ENCODE measurements at regions not wholly inside any gene's neighbourhood (a gene's known extent, or its start where the extent isn't known, plus 50 kb on each side); places are given as distances from the start of the nearest gene placed in this dataset.

DNA sequence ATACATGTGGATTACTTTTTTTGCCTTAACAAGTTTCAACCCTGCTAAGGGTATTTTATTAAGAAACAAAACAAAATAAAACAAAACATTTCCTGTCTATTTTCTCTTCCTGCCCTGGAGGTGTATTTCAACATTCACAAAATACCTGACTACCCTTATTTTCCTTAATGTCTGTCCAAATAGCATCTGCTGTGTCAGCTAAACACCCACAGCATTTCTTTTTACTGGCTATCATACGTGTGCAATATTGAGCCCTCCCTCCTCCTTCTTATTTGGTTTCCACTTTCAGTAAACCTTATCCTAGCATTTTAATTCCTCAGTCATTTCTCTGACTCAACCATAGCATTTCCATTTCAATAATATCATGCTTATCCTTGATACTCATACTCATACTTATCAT lies 1420.0 kb upstream of the ZEB2 start:
- H3K4me1 ChIP-seq (ENCODE audit: control insufficient read depth, insufficient read depth, low read length): no peaks in the 10 kb centered on the region
- no peak overlapping the region for H3K9ac ChIP-seq (ENCODE audit: low read length)
- H3K36me3 ChIP-seq (ENCODE audit: control insufficient read depth, insufficient read depth, low read length): no peaks in the 10 kb centered on the region
- no peaks in the 10 kb centered on the region for H3K27me3 ChIP-seq (ENCODE audit: control insufficient read depth, insufficient read depth, low read length)
- no peak overlapping the region for H3K4me3 ChIP-seq (ENCODE audit: low read length)
- no peak overlapping the region for H3K27ac ChIP-seq (ENCODE audit: low read depth, low read length)

GRCh38 chr2:145935016-145935415 lies 1415.1 kb upstream of the ZEB2 start:
- Histone ChIP-seq H3K27me3 (ENCODE audit: control insufficient read depth, insufficient read depth, low read length) (no peaks in the 10 kb centered on the region), H3K9ac (ENCODE audit: low read length) (no peak overlapping the region), H3K4me1 (ENCODE audit: control insufficient read depth, insufficient read depth, low read length) (no peaks in the 10 kb centered on the region), H3K27ac (ENCODE audit: low read depth, low read length) (no peak overlapping the region), H3K36me3 (ENCODE audit: control insufficient read depth, insufficient read depth, low read length) (no peaks in the 10 kb centered on the region), H3K4me3 (ENCODE audit: low read length) (no peak overlapping the region)

- Histone ChIP-seq H3K4me3 (ENCODE audit: low read length) (no peak overlapping the region), H3K36me3 (ENCODE audit: control insufficient read depth, insufficient read depth, low read length) (no peaks in the 10 kb centered on the region), H3K27ac (ENCODE audit: low read depth, low read length) (no peak overlapping the region), H3K4me1 (ENCODE audit: control insufficient read depth, insufficient read depth, low read length) (no peaks in the 10 kb centered on the region), H3K9ac (ENCODE audit: low read length) (no peak overlapping the region), H3K27me3 (ENCODE audit: control insufficient read depth, insufficient read depth, low read length) (no peaks in the 10 kb centered on the region)
Observed at GRCh38 chr2:145931781-145932395, 1412.0 kb upstream of the ZEB2 start.

DNA sequence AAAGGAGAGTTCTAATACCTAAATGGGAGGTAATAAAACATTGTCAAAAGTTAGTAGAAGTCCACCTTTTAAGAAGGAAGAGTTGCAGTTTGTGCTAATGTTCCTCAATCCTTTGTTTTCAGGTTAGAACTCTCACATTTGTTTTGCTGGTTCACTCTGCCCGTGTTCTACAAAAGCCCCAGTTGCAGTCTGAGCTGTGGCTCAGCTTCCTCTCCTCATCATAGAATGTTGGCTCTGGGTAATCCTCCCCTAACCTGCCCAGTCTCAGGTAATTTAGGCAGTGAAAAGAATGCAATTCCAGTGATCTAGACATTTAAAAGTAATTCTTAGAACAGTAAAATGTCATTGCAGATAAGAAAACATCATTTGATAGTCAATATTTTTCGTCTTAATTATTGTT lies 1410.4 kb upstream of the ZEB2 start:
- Histone ChIP-seq H3K27ac (ENCODE audit: low read depth, low read length) (no peak overlapping the region), H3K27me3 (ENCODE audit: control insufficient read depth, insufficient read depth, low read length) (no peaks in the 10 kb centered on the region), H3K36me3 (ENCODE audit: control insufficient read depth, insufficient read depth, low read length) (no peaks in the 10 kb centered on the region)

GRCh38 chr2:145927131-145927950 lies 1407.4 kb upstream of the ZEB2 start:
- Histone ChIP-seq H3K9ac (ENCODE audit: low read length) (no peak overlapping the region), H3K36me3 (ENCODE audit: control insufficient read depth, insufficient read depth, low read length) (no peaks in the 10 kb centered on the region), H3K4me1 (ENCODE audit: control insufficient read depth, insufficient read depth, low read length) (no peaks in the 10 kb centered on the region), H3K4me3 (ENCODE audit: low read length) (no peak overlapping the region), H3K27me3 (ENCODE audit: control insufficient read depth, insufficient read depth, low read length) (no peaks in the 10 kb centered on the region), H3K27ac (ENCODE audit: low read depth, low read length) (no peak overlapping the region)

More for the DNA sequence above, 1410.4 kb upstream of the ZEB2 start:
- no peak overlapping the region for H3K9ac ChIP-seq (ENCODE audit: low read length)
- H3K4me1 ChIP-seq (ENCODE audit: control insufficient read depth, insufficient read depth, low read length): no peaks in the 10 kb centered on the region
- no peak overlapping the region for H3K4me3 ChIP-seq (ENCODE audit: low read length)

DNA sequence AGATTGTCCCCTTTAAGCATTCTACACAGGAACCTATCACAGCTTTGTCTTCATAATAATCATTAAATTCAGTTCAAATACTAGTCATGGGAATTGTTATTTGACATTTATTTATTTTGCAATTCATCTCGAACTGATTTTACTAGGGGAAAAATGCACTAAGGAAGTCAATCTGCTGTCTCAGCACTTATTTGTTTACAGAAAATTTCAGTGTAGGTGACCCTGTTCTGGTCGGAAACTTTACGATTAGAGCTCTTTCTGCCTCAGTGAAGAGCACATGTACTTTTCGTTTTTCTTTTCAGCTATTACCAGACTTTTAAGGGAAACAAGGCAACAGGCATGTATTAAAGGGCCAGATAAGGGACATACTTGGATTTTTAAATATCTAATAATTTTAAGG lies 1405.7 kb upstream of the ZEB2 start:
- Histone ChIP-seq H3K9ac (ENCODE audit: low read length) (no peak overlapping the region), H3K27me3 (ENCODE audit: control insufficient read depth, insufficient read depth, low read length) (no peaks in the 10 kb centered on the region), H3K4me1 (ENCODE audit: control insufficient read depth, insufficient read depth, low read length) (no peaks in the 10 kb centered on the region), H3K27ac (ENCODE audit: low read depth, low read length) (no peak overlapping the region), H3K4me3 (ENCODE audit: low read length) (no peak overlapping the region), H3K36me3 (ENCODE audit: control insufficient read depth, insufficient read depth, low read length) (no peaks in the 10 kb centered on the region)

- H3K36me3 ChIP-seq (ENCODE audit: control insufficient read depth, insufficient read depth, low read length): no peaks in the 10 kb centered on the region
- H3K27ac ChIP-seq (ENCODE audit: low read depth, low read length): no peak overlapping the region
- no peak overlapping the region for H3K9ac ChIP-seq (ENCODE audit: low read length)
- H3K27me3 ChIP-seq (ENCODE audit: control insufficient read depth, insufficient read depth, low read length): no peaks in the 10 kb centered on the region
- H3K4me1 ChIP-seq (ENCODE audit: control insufficient read depth, insufficient read depth, low read length): no peaks in the 10 kb centered on the region
- no peak overlapping the region for H3K4me3 ChIP-seq (ENCODE audit: low read length)
Observed at GRCh38 chr2:145919477-145919876, 1399.6 kb upstream of the ZEB2 start.

DNA sequence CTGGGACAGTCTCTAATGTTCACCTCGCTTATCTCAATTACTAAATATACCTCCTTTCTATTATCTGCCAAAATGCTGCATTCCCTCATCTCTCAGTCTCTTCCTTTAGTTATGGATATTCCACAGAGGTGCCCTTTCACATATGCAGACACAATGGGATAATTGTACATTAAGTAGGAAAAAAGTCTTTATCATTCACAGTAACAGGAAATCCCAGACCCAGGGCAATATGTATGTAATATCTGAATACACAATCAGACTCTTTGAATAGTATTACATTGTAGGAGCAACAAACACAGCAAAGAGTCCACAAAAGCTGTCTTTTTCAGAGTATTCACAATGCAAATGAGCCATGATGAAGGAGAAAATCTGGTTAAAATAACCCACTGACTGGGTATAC lies 1399.0 kb upstream of the ZEB2 start:
- Histone ChIP-seq H3K27ac (ENCODE audit: low read depth, low read length) (no peak overlapping the region), H3K4me1 (ENCODE audit: control insufficient read depth, insufficient read depth, low read length) (no peaks in the 10 kb centered on the region), H3K36me3 (ENCODE audit: control insufficient read depth, insufficient read depth, low read length) (no peaks in the 10 kb centered on the region), H3K27me3 (ENCODE audit: control insufficient read depth, insufficient read depth, low read length) (no peaks in the 10 kb centered on the region), H3K4me3 (ENCODE audit: low read length) (no peak overlapping the region), H3K9ac (ENCODE audit: low read length) (no peak overlapping the region)

DNA sequence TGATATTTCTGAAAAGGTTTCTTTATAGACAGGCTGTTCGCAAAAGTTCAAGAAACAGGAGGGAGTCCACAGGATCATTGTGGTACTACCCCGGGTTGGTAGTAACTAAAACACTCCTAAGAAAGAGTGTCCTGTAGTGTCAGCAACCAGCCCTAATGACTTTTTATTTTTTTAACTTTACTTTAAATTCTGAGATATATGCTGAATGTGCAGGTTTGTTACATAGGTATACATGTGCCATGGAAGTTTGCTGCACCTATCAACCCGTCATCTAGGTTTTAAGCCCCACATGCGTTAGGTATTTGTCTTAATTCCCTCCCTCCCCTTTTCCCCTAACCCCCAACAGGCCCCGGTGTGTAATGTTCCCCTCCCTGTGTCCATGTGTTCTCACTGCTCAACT lies 1396.9 kb upstream of the ZEB2 start:
- H3K4me1 ChIP-seq (ENCODE audit: control insufficient read depth, insufficient read depth, low read length): no peaks in the 10 kb centered on the region
- H3K36me3 ChIP-seq (ENCODE audit: control insufficient read depth, insufficient read depth, low read length): no peaks in the 10 kb centered on the region
- H3K27me3 ChIP-seq (ENCODE audit: control insufficient read depth, insufficient read depth, low read length): no peaks in the 10 kb centered on the region
- H3K4me3 ChIP-seq (ENCODE audit: low read length): no peak overlapping the region
- H3K27ac ChIP-seq (ENCODE audit: low read depth, low read length): no peak overlapping the region
- no peak overlapping the region for H3K9ac ChIP-seq (ENCODE audit: low read length)

GRCh38 chr2:145914716-145915115 lies 1394.8 kb upstream of the ZEB2 start:
- Histone ChIP-seq H3K4me1 (ENCODE audit: control insufficient read depth, insufficient read depth, low read length) (no peaks in the 10 kb centered on the region), H3K36me3 (ENCODE audit: control insufficient read depth, insufficient read depth, low read length) (no peaks in the 10 kb centered on the region), H3K27me3 (ENCODE audit: control insufficient read depth, insufficient read depth, low read length) (no peaks in the 10 kb centered on the region), H3K27ac (ENCODE audit: low read depth, low read length) (no peak overlapping the region), H3K9ac (ENCODE audit: low read length) (no peak overlapping the region), H3K4me3 (ENCODE audit: low read length) (no peak overlapping the region)

DNA sequence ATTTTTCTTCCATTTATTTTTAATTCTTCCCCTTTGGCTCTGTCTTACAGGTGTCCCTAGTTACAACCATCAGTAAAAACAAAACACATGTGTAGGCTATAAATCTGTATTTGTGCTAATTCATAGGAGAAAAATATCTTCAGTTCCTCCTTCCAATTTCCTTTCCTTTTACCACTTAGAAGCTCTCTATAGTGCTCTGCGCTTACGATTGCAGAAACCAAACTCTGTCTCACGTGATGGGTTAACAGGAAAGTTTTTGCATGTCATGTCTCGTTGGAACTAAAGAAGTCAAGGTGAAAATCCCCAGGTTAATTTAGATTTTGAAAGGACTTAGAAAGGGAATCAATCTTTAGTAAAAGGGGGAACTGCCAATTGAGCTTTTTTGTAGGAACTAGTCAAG lies 1390.5 kb upstream of the ZEB2 start:
- Histone ChIP-seq H3K36me3 (ENCODE audit: control insufficient read depth, insufficient read depth, low read length) (no peaks in the 10 kb centered on the region), H3K4me3 (ENCODE audit: low read length) (no peak overlapping the region), H3K27ac (ENCODE audit: low read depth, low read length) (no peak overlapping the region), H3K9ac (ENCODE audit: low read length) (no peak overlapping the region), H3K4me1 (ENCODE audit: control insufficient read depth, insufficient read depth, low read length) (no peaks in the 10 kb centered on the region), H3K27me3 (ENCODE audit: control insufficient read depth, insufficient read depth, low read length) (no peaks in the 10 kb centered on the region)

GRCh38 chr2:145909766-145910165 lies 1389.8 kb upstream of the ZEB2 start:
- no peak overlapping the region for H3K27ac ChIP-seq (ENCODE audit: low read depth, low read length)
- no peak overlapping the region for H3K9ac ChIP-seq (ENCODE audit: low read length)
- no peaks in the 10 kb centered on the region for H3K4me1 ChIP-seq (ENCODE audit: control insufficient read depth, insufficient read depth, low read length)
- H3K4me3 ChIP-seq (ENCODE audit: low read length): no peak overlapping the region
- no peaks in the 10 kb centered on the region for H3K36me3 ChIP-seq (ENCODE audit: control insufficient read depth, insufficient read depth, low read length)
- H3K27me3 ChIP-seq (ENCODE audit: control insufficient read depth, insufficient read depth, low read length): no peaks in the 10 kb centered on the region

DNA sequence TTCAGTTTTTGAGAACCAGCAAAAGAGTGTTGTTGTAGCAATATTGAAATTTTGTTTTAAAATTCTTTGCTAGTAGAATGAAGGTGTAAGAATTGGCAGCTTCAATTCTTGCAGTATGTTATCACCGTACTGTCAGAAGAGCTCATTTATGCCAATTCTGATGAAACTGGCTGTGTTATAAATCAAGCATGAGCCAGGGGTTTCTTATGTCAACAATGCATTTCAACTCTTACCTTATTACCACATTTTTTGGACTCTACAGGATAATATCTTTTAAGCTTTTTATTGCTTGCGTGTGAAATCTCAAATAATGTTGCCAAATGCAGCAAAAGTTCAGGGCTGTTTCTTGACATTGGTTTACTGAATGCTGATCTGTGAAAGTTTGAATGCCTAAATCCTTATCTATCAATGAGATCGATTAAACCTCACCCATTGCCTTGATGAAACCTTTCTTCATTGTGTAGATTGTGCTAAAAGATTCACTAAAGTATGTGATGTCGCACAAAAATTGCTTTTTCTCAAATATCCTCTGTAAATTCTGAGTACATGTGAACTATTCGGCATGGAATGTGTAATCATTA lies 1389.3 kb upstream of the ZEB2 start:
- Histone ChIP-seq H3K27ac (ENCODE audit: low read depth, low read length) (no peak overlapping the region), H3K36me3 (ENCODE audit: control insufficient read depth, insufficient read depth, low read length) (no peaks in the 10 kb centered on the region), H3K9ac (ENCODE audit: low read length) (no peak overlapping the region), H3K27me3 (ENCODE audit: control insufficient read depth, insufficient read depth, low read length) (no peaks in the 10 kb centered on the region), H3K4me3 (ENCODE audit: low read length) (no peak overlapping the region), H3K4me1 (ENCODE audit: control insufficient read depth, insufficient read depth, low read length) (no peaks in the 10 kb centered on the region)

Measured in rectal smooth muscle tissue (tissue), 1 donor.